Fibroblast of peridontal ligament (primary cell): ENCODE measurements at regions not wholly inside any gene's neighbourhood (a gene's known extent, or its start where the extent isn't known, plus 50 kb on each side); places are given as distances from the start of the nearest gene placed in this dataset.

Source experiments
- DNase-seq: peaks from one replicate; pipeline ENCODE4 v3.0.0-alpha.2; 2010; ENCODE audit errors: extremely low read depth

- DNase-seq, result no peak
Measured at GRCh38 chr2:66691031-66691965, 256.4 kb downstream of the MEIS1 start.

GRCh38 chr2:66692521-66693054, 257.7 kb downstream of the MEIS1 start:
- DNase-seq, result no peak

- no peak for DNase-seq
Measured at GRCh38 chr2:66693076-66693965, 258.4 kb downstream of the MEIS1 start.

- no peak for DNase-seq
Measured at GRCh38 chr2:66694087-66694860, 259.3 kb downstream of the MEIS1 start.

- DNase-seq, result no peak
Measured at GRCh38 chr2:66695226-66695735, 260.4 kb downstream of the MEIS1 start.

- DNase-seq, result no peak
Measured at GRCh38 chr2:66696374-66696773, 261.4 kb downstream of the MEIS1 start.

GRCh38 chr2:66696886-66697285, 262.0 kb downstream of the MEIS1 start:
- no peak for DNase-seq

- no peak for DNase-seq
Measured at GRCh38 chr2:66697366-66697765, 262.4 kb downstream of the MEIS1 start.

- DNase-seq, result no peak
Measured at GRCh38 chr2:66698091-66698490, 263.2 kb downstream of the MEIS1 start.

- no peak for DNase-seq
Measured at GRCh38 chr2:66698576-66699239, 263.8 kb downstream of the MEIS1 start.

- DNase-seq, result no peak
Measured at GRCh38 chr2:66699416-66699792, 264.5 kb downstream of the MEIS1 start.

GRCh38 chr2:66699793-66700676, 265.1 kb downstream of the MEIS1 start:
- DNase-seq, result no peak

- DNase-seq, result no peak
Measured at GRCh38 chr2:66700677-66701066, 265.7 kb downstream of the MEIS1 start.

GRCh38 chr2:66701251-66701650, 266.3 kb downstream of the MEIS1 start:
- DNase-seq, result no peak

- no peak for DNase-seq
Measured at GRCh38 chr2:66701656-66702055, 266.7 kb downstream of the MEIS1 start.

- DNase-seq, result no peak
Measured at GRCh38 chr2:66702301-66702700, 267.4 kb downstream of the MEIS1 start.

- no peak for DNase-seq
Measured at GRCh38 chr2:66704786-66705185, 269.9 kb downstream of the MEIS1 start.

- no peak for DNase-seq
Measured at GRCh38 chr2:66714610-66715009, 279.7 kb downstream of the MEIS1 start.

- no peak for DNase-seq
Measured at GRCh38 chr2:66717218-66717905, 282.4 kb downstream of the MEIS1 start.
